IMR-90 (cell line): ENCODE measurements at regions not wholly inside any gene's neighbourhood (a gene's known extent, or its start where the extent isn't known, plus 50 kb on each side); places are given as distances from the start of the nearest gene placed in this dataset.

Source experiments
- ATAC-seq: fragments of 200-7000 bp; cut with Tn5 transposase; 2 replicates; pipeline ENCODE4 v1.9.1; 2020; ENCODE audit warnings: low read depth, mild to moderate bottlenecking, moderate library complexity
- BruUV-seq: library from RNA; stranded (reverse); fragments of 400-500 nt; replicated peaks from 2 replicates; lab custom pipeline; 2021; lab: Mats Ljungman, UMichigan
- CTCF ChIA-PET: fragments of 300-600 bp; formaldehyde crosslinking; extraction: SDS; loops from one replicate; lab custom pipeline; 2021; ENCODE audit warnings: antibody characterized with exemption; lab: Yijun Ruan, JAX
- POLR2A ChIA-PET: fragments of 300-600 bp; sonication (Branson Sonifier 250); formaldehyde crosslinking; loops from one replicate; lab custom pipeline; 2022; ENCODE audit warnings: antibody characterized with exemption; ENCODE audit not compliant: unreplicated experiment; lab: Charles Lee
- DNase-seq: peaks from one replicate; pipeline ENCODE4 v3.0.0; 2013
- H2AFZ ChIP-seq: replicated peaks from 2 replicates; pipeline ENCODE3; 2013; ENCODE audit warnings: low read length, mild to moderate bottlenecking; ENCODE audit not compliant: poor library complexity
- H2AK5ac ChIP-seq: 2 replicates; pipeline ENCODE4 v1.6.1; 2013; ENCODE audit warnings: low read depth, low read length, inconsistent platforms
- H2AK9ac ChIP-seq: replicated peaks from 2 replicates; pipeline ENCODE3; 2013; ENCODE audit warnings: mild to moderate bottlenecking, low read depth, low read length, moderate library complexity; ENCODE audit not compliant: poor library complexity
- H2BK120ac ChIP-seq: 2 replicates; pipeline ENCODE4 v1.6.1; 2013; ENCODE audit warnings: low read depth, low read length, inconsistent platforms
- H2BK15ac ChIP-seq: 3 replicates; pipeline ENCODE4 v1.6.1; 2013; ENCODE audit warnings: low read depth, low read length, inconsistent platforms
- H2BK20ac ChIP-seq: 2 replicates; pipeline ENCODE4 v1.6.1; 2013; ENCODE audit warnings: low read depth, mild to moderate bottlenecking, inconsistent platforms, low read length, moderate library complexity
- H2BK5ac ChIP-seq: 2 replicates; pipeline ENCODE4 v1.6.1; 2013; ENCODE audit warnings: mild to moderate bottlenecking, low read depth, low read length, inconsistent platforms; ENCODE audit not compliant: poor library complexity, severe bottlenecking
- H3K14ac ChIP-seq: replicated peaks from 2 replicates; pipeline ENCODE4 v1.6.1; 2013; ENCODE audit warnings: low read depth, low read length, inconsistent platforms
- H3K18ac ChIP-seq: 2 replicates; pipeline ENCODE4 v1.6.1; 2013; ENCODE audit warnings: low read depth, low read length, control low read depth
- H3K23ac ChIP-seq: 2 replicates; pipeline ENCODE4 v1.6.1; 2013; ENCODE audit warnings: low read depth, low read length, inconsistent platforms
- H3K27ac ChIP-seq: 2 replicates; pipeline ENCODE4 v1.5.1; 2013; ENCODE audit warnings: mild to moderate bottlenecking, control low read depth, low read length; ENCODE audit not compliant: insufficient read depth
- H3K27me3 ChIP-seq: 2 replicates; pipeline ENCODE4 v1.6.1; 2013; ENCODE audit warnings: low read length; ENCODE audit not compliant: control insufficient read depth, insufficient read depth
- H3K36me3 ChIP-seq: 2 replicates; pipeline ENCODE4 v1.6.1; 2013; ENCODE audit warnings: low read length, mixed read lengths; ENCODE audit not compliant: control insufficient read depth, insufficient read depth
- H3K4ac ChIP-seq: 2 replicates; pipeline ENCODE4 v1.6.1; 2013; ENCODE audit warnings: low read depth, low read length, inconsistent platforms
- H3K4me1 ChIP-seq: 2 replicates; pipeline ENCODE4 v1.6.1; 2013; ENCODE audit warnings: low read length, mixed read lengths; ENCODE audit not compliant: control insufficient read depth, insufficient read depth
- H3K4me2 ChIP-seq: 2 replicates; pipeline ENCODE4 v1.6.1; 2013; ENCODE audit warnings: low read depth, mild to moderate bottlenecking, control low read depth, low read length, moderate library complexity
- H3K4me3 ChIP-seq: 2 replicates; pipeline ENCODE4 v1.5.1; 2013; ENCODE audit warnings: low read depth, mild to moderate bottlenecking, control low read depth, low read length, moderate library complexity; ENCODE audit not compliant: insufficient read depth
- H3K56ac ChIP-seq: 2 replicates; pipeline ENCODE4 v1.6.1; 2013; ENCODE audit warnings: low read length, inconsistent platforms; ENCODE audit not compliant: insufficient read depth; ENCODE audit errors: extremely low read depth
- H3K79me1 ChIP-seq, 2 experiments: 2 replicates each; pipeline ENCODE4 v1.6.1; 2013; ENCODE audit warnings: low read length in 2 of 2, inconsistent platforms in 1 of 2, low read depth in 1 of 2
- H3K9ac ChIP-seq: 2 replicates; pipeline ENCODE4 v1.6.1; 2013; ENCODE audit warnings: low read depth, low read length, control low read depth
- H3K9me1 ChIP-seq: 2 replicates; pipeline ENCODE4 v1.6.1; 2013; ENCODE audit warnings: low read length, inconsistent platforms; ENCODE audit not compliant: insufficient read depth
- H3K9me3 ChIP-seq: 2 replicates; pipeline ENCODE4 v1.6.1; 2013; ENCODE audit warnings: low read length; ENCODE audit not compliant: control insufficient read depth, insufficient read depth
- H4K20me1 ChIP-seq: 2 replicates; pipeline ENCODE4 v1.6.1; 2013; ENCODE audit warnings: low read length, inconsistent platforms; ENCODE audit not compliant: insufficient read depth
- H4K5ac ChIP-seq: 2 replicates; pipeline ENCODE4 v1.6.1; 2013; ENCODE audit warnings: mild to moderate bottlenecking, low read depth, low read length, control low read depth
- H4K8ac ChIP-seq, 2 experiments: 2 replicates each; pipeline ENCODE4 v1.6.1; 2013; ENCODE audit warnings: low read depth in 2 of 2, low read length in 2 of 2, control low read depth in 1 of 2, inconsistent platforms in 1 of 2
- H4K91ac ChIP-seq: 2 replicates; pipeline ENCODE4 v1.6.1; 2013; ENCODE audit warnings: low read depth, low read length, inconsistent platforms; ENCODE audit not compliant: insufficient read depth
- BHLHE40 ChIP-seq: fragments of 150-350 bp; IDR thresholded peaks from 2 replicates; pipeline ENCODE4 v1.6.1; 2016; ENCODE audit warnings: mild to moderate bottlenecking, low read depth, low read length
- CEBPB ChIP-seq: IDR thresholded peaks from 2 replicates; pipeline ENCODE4 v1.6.1; 2012; ENCODE audit warnings: low read depth, low read length, improper control_type of control experiment
- CHD1 ChIP-seq: IDR thresholded peaks from 2 replicates; pipeline ENCODE4 v1.6.1; 2012; ENCODE audit warnings: low read depth, low read length, improper control_type of control experiment
- FOS ChIP-seq: fragments of 150-350 bp; IDR thresholded peaks from 2 replicates; pipeline ENCODE4 v1.6.1; 2016; ENCODE audit warnings: low read depth, low read length
- MAFK ChIP-seq: IDR thresholded peaks from 2 replicates; pipeline ENCODE4 v1.6.1; 2012; ENCODE audit warnings: low read depth, low read length, improper control_type of control experiment
- MAZ ChIP-seq: IDR thresholded peaks from 2 replicates; pipeline ENCODE4 v1.6.1; 2012; ENCODE audit warnings: low read depth, mild to moderate bottlenecking, low read length, improper control_type of control experiment, moderate library complexity, borderline replicate concordance
- MXI1 ChIP-seq: IDR thresholded peaks from 2 replicates; pipeline ENCODE4 v1.6.1; 2012; ENCODE audit warnings: low read depth, mild to moderate bottlenecking, low read length, moderate library complexity, borderline replicate concordance
- NFE2L2 ChIP-seq: fragments of 150-350 bp; IDR thresholded peaks from 2 replicates; pipeline ENCODE4 v1.6.1; 2016; ENCODE audit warnings: low read depth, mild to moderate bottlenecking, low read length
- POLR2A ChIP-seq: IDR thresholded peaks from 2 replicates; pipeline ENCODE4 v1.6.1; 2012; ENCODE audit warnings: mild to moderate bottlenecking, low read depth, low read length
- RAD21 ChIP-seq: IDR thresholded peaks from 2 replicates; pipeline ENCODE4 v1.6.1; 2012; ENCODE audit warnings: low read length, improper control_type of control experiment
- RCOR1 ChIP-seq: IDR thresholded peaks from 2 replicates; pipeline ENCODE4 v1.6.1; 2012; ENCODE audit warnings: mild to moderate bottlenecking, low read length, improper control_type of control experiment; ENCODE audit not compliant: insufficient replicate concordance
- RFX5 ChIP-seq: IDR thresholded peaks from 2 replicates; pipeline ENCODE4 v1.8.0; 2012; ENCODE audit warnings: low read depth, mild to moderate bottlenecking, low read length, moderate library complexity
- SMC3 ChIP-seq: fragments of 150-350 bp; IDR thresholded peaks from 2 replicates; pipeline ENCODE4 v1.6.1; 2016; ENCODE audit warnings: low read depth, mild to moderate bottlenecking, antibody characterized with exemption, low read length, moderate library complexity
- USF2 ChIP-seq: fragments of 150-350 bp; IDR thresholded peaks from 2 replicates; pipeline ENCODE4 v1.6.1; 2017; ENCODE audit warnings: mild to moderate bottlenecking, antibody characterized with exemption, low read length, low read depth
- WGBS, 2 experiments: methylation state at CpG; one replicate each; pipeline versions ENCODE4 v1.1.5 to v1.1.7; 2013; ENCODE audit warnings: missing lambda C conversion rate in 2 of 2; ENCODE audit not compliant: insufficient read length in 1 of 2; ENCODE audit errors: extremely low coverage in 2 of 2; 5-methylcytosine and 5-hydroxymethylcytosine counted together
- dilution Hi-C: fragments of 300-500 bp; cut with HindIII; formaldehyde crosslinking; loops from one replicate; pipeline ENCODE4 v1.14.3; 2018; ENCODE audit warnings: low sequenced_read_pairs; ENCODE audit not compliant: unreplicated experiment
- in situ Hi-C: fragments of 300-500 bp; cut with MboI; formaldehyde crosslinking; loops from 3 replicates; pipeline ENCODE4 v1.14.3; 2019; ENCODE audit warnings: low sequenced_read_pairs, inconsistent platforms, mixed read lengths
- intact Hi-C: fragments of 100-400 bp; cut with micrococcal nuclease; formaldehyde crosslinking; loops from 2 replicates; pipeline ENCODE4 v1.10.0; 2022
- TF ChIP-seq, protein P1 (sequence below): fragments of 150-350 bp; IDR thresholded peaks from 2 replicates; pipeline ENCODE4 v1.6.1; 2016; ENCODE audit warnings: low read depth, mild to moderate bottlenecking, low read length, moderate library complexity, borderline replicate concordance

DNA sequence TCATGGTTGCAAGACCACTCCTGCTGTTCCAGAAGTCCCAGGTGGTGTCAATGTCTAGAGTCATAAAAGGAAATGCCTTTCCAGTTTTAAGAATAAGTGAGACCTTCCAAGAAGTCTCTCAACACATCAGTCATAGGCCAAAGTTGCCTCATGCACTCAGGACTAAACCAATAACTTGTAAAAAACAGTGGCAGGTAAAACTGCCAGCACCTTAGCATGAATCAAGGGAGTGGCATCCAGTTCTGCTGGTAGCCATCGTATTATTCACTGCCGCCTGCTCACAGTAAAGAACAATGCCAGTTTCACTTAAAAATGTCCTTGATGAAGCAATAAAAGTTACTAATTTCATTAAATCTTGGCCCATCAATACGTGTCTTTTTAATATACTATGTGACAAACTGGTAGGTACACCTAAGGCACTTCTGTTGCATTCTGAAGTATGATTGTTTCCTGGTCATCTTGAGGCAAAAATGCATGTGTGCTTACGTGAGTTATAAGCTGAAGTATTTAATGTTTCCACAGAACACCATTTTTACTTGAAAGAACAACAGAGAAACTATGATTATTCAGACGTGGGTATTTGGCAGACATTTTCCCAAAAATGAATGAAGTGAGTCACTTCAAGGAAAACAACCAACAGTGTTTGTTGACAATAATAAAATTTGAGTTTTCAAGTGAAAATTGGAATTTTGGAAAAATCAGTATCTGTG is 125.2 kb upstream of the SNX19 start:
- in situ Hi-C loops: no loop called here
- no peak for ATAC-seq
- no peak overlapping the region for H4K5ac ChIP-seq
- no peak overlapping the region for H4K91ac ChIP-seq
- WGBS, 2 experiments: no CpG with 5 or more reads among the region's 5 CpGs
- dilution Hi-C loops: no loop called here
- H3K56ac ChIP-seq: no peak overlapping the region
- no peak overlapping the region for H3K18ac ChIP-seq
- H2BK20ac ChIP-seq: no peak overlapping the region
- DNase-seq: no peak
- no peak overlapping the region for H3K27ac ChIP-seq
- no peak overlapping the region for H3K23ac ChIP-seq
- H3K36me3 ChIP-seq: no peaks in the 10 kb centered on the region
- H3K9me3 ChIP-seq: no peaks in the 10 kb centered on the region
- ChIA-PET POLR2A (no interaction called here), CTCF (interaction anchor here (1.6 kb wide), 1 partner anchor 633 kb away, joined by 5 read pairs; no protein-coding TSS in a partner anchor)
- H3K14ac ChIP-seq: no peak overlapping the region
- H3K9ac ChIP-seq: no peak overlapping the region
- H3K4me1 ChIP-seq: no peaks in the 10 kb centered on the region; the same call in 1 of the 2 replicates
- TF ChIP-seq CEBPB (no peak), RFX5 (no peak), NFE2L2 (no peak), RCOR1 (no peak), POLR2A (no peak), USF2 (no peak), MXI1 (no peak), CHD1 (no peak), BHLHE40 (no peak), MAZ (no peak), RAD21 (no peak), SMC3 (no peak), MAFK (no peak), FOS (no peak)
- TF ChIP-seq, protein P1, sequence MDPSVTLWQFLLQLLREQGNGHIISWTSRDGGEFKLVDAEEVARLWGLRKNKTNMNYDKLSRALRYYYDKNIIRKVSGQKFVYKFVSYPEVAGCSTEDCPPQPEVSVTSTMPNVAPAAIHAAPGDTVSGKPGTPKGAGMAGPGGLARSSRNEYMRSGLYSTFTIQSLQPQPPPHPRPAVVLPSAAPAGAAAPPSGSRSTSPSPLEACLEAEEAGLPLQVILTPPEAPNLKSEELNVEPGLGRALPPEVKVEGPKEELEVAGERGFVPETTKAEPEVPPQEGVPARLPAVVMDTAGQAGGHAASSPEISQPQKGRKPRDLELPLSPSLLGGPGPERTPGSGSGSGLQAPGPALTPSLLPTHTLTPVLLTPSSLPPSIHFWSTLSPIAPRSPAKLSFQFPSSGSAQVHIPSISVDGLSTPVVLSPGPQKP: no peak
- H2BK5ac ChIP-seq: no peak overlapping the region
- no peak overlapping the region for H3K4ac ChIP-seq
- intact Hi-C loops: loop anchor here (5.0 kb wide), 1 partner anchor 119 kb away; no protein-coding TSS in a partner anchor
- no peaks in the 10 kb centered on the region for H3K9me1 ChIP-seq
- H3K79me1 ChIP-seq: no peaks in the 10 kb centered on the region
- H3K4me3 ChIP-seq: no peak overlapping the region
- no TSS peak for BruUV-seq
- no peak overlapping the region for H3K4me2 ChIP-seq
- no peak overlapping the region for H2BK120ac ChIP-seq
- H2AK5ac ChIP-seq: no peak overlapping the region
- no peaks in the 10 kb centered on the region for H4K20me1 ChIP-seq
- H2AFZ ChIP-seq: no peak overlapping the region
- no peak overlapping the region for H4K8ac ChIP-seq
- peaks cover 4% of the 10 kb centered on the region; the same call in 1 of the 2 replicates for H3K27me3 ChIP-seq
- no peak overlapping the region for H2AK9ac ChIP-seq
- no peak overlapping the region for H2BK15ac ChIP-seq
